CD4-positive, alpha-beta T cell treated with Interleukin-10 for 1 hour (primary cell): ENCODE measurements at regions not wholly inside any gene's neighbourhood (a gene's known extent, or its start where the extent isn't known, plus 50 kb on each side); places are given as distances from the start of the nearest gene placed in this dataset.

ENCODE experiments used
- DNase-seq: peaks from one replicate; pipeline ENCODE4 v3.0.0-alpha.2; 2020

- no peak for DNase-seq
Measured at GRCh38 chr1:34518146-34518699, 236.6 kb upstream of the GJB5 start.

GRCh38 chr1:34520111-34520510, 234.7 kb upstream of the GJB5 start:
- DNase-seq = no peak

- no peak for DNase-seq
Measured at GRCh38 chr1:34524783-34525182, 230.1 kb upstream of the GJB5 start.

GRCh38 chr1:34529935-34530859, 224.7 kb upstream of the GJB5 start:
- no peak for DNase-seq

GRCh38 chr1:34532113-34532512, 222.7 kb upstream of the GJB5 start:
- no peak for DNase-seq

- no peak for DNase-seq
Measured at GRCh38 chr1:34538481-34538880, 216.4 kb upstream of the GJB5 start.

- DNase-seq = no peak
Measured at GRCh38 chr1:34547046-34547674, 207.7 kb upstream of the GJB5 start.

- no peak for DNase-seq
Measured at GRCh38 chr1:34549199-34549598, 205.6 kb upstream of the GJB5 start.

- no peak for DNase-seq
Measured at GRCh38 chr1:34578306-34578705, 176.5 kb upstream of the GJB5 start.

- DNase-seq = no peak
Measured at GRCh38 chr1:34582356-34582755, 172.5 kb upstream of the GJB5 start.

- DNase-seq = no peak
Measured at GRCh38 chr1:34587761-34588160, 167.1 kb upstream of the GJB5 start.

- no peak for DNase-seq
Measured at GRCh38 chr1:34590211-34590623, 164.6 kb upstream of the GJB5 start.

GRCh38 chr1:34591751-34592629, 162.9 kb upstream of the GJB5 start:
- no peak for DNase-seq

GRCh38 chr1:34597877-34598514, 156.9 kb upstream of the GJB5 start:
- DNase-seq = peak; percentile 33

GRCh38 chr1:34602907-34603306, 151.9 kb upstream of the GJB5 start:
- no peak for DNase-seq

GRCh38 chr1:34603594-34603993, 151.3 kb upstream of the GJB5 start:
- DNase-seq = no peak

GRCh38 chr1:34606504-34606903, 148.3 kb upstream of the GJB5 start:
- no peak for DNase-seq

GRCh38 chr1:34610063-34610462, 144.8 kb upstream of the GJB5 start:
- no peak for DNase-seq

- DNase-seq = no peak
Measured at GRCh38 chr1:34611571-34611970, 143.3 kb upstream of the GJB5 start.

- DNase-seq = no peak
Measured at GRCh38 chr1:34612091-34612827, 142.6 kb upstream of the GJB5 start.

GRCh38 chr1:34617321-34618118, 137.3 kb upstream of the GJB5 start:
- DNase-seq = no peak
